Skeletal muscle cell (primary cell): ENCODE measurements at regions not wholly inside any gene's neighbourhood (a gene's known extent, or its start where the extent isn't known, plus 50 kb on each side); places are given as distances from the start of the nearest gene placed in this dataset.

Source experiments
- DNase-seq: peaks from one replicate; pipeline ENCODE4 v3.0.0-alpha.2; 2010; ENCODE audit warnings: low read depth
- H3K4me3 ChIP-seq: 2 replicates; pipeline ENCODE4 v1.5.1; 2011; ENCODE audit warnings: low read depth, mild to moderate bottlenecking, control low read depth, low read length, moderate library complexity

GRCh38 chr3:88626456-88627120 lies 476.8 kb downstream of the C3orf38 start:
- H3K4me3 ChIP-seq = no peak overlapping the region
- no peak for DNase-seq

- no peak overlapping the region for H3K4me3 ChIP-seq
- no peak for DNase-seq
Measured at GRCh38 chr3:88628901-88629300, 478.5 kb upstream of the EPHA3 start.

GRCh38 chr3:88632226-88632625 lies 475.2 kb upstream of the EPHA3 start:
- DNase-seq = no peak
- H3K4me3 ChIP-seq = no peak overlapping the region

GRCh38 chr3:88640581-88640980 lies 466.8 kb upstream of the EPHA3 start:
- no peak for DNase-seq
- no peak overlapping the region for H3K4me3 ChIP-seq

- DNase-seq = no peak
- H3K4me3 ChIP-seq = no peak overlapping the region
Measured at GRCh38 chr3:88641033-88641604, 466.3 kb upstream of the EPHA3 start.

- H3K4me3 ChIP-seq = no peak overlapping the region
- no peak for DNase-seq
Measured at GRCh38 chr3:88657459-88657858, 450.0 kb upstream of the EPHA3 start.

- DNase-seq = no peak
- H3K4me3 ChIP-seq = no peak overlapping the region
Measured at GRCh38 chr3:88661433-88661824, 446.0 kb upstream of the EPHA3 start.

GRCh38 chr3:88668180-88668579 lies 439.2 kb upstream of the EPHA3 start:
- H3K4me3 ChIP-seq = no peak overlapping the region
- DNase-seq = no peak

GRCh38 chr3:88671573-88671972 lies 435.8 kb upstream of the EPHA3 start:
- H3K4me3 ChIP-seq = no peak overlapping the region
- no peak for DNase-seq

- no peak for DNase-seq
Measured at GRCh38 chr3:88677298-88677697, 430.1 kb upstream of the EPHA3 start.

GRCh38 chr3:88678747-88679146 lies 428.7 kb upstream of the EPHA3 start:
- H3K4me3 ChIP-seq = no peak overlapping the region
- no peak for DNase-seq

More at GRCh38 chr3:88677298-88677697, 430.1 kb upstream of the EPHA3 start:
- no peak overlapping the region for H3K4me3 ChIP-seq

GRCh38 chr3:88690287-88690686 lies 417.1 kb upstream of the EPHA3 start:
- DNase-seq = no peak
- no peak overlapping the region for H3K4me3 ChIP-seq

GRCh38 chr3:88691081-88691480 lies 416.3 kb upstream of the EPHA3 start:
- H3K4me3 ChIP-seq = no peak overlapping the region
- no peak for DNase-seq

GRCh38 chr3:88703501-88704059 lies 403.8 kb upstream of the EPHA3 start:
- no peak overlapping the region for H3K4me3 ChIP-seq
- no peak for DNase-seq

- no peak overlapping the region for H3K4me3 ChIP-seq
- DNase-seq = no peak
Measured at GRCh38 chr3:88704338-88704737, 403.1 kb upstream of the EPHA3 start.

- no peak overlapping the region for H3K4me3 ChIP-seq
- no peak for DNase-seq
Measured at GRCh38 chr3:88707837-88708236, 399.6 kb upstream of the EPHA3 start.

- DNase-seq = no peak
- no peak overlapping the region for H3K4me3 ChIP-seq
Measured at GRCh38 chr3:88712552-88712951, 394.9 kb upstream of the EPHA3 start.

- peak; percentile 81 for DNase-seq
- H3K4me3 ChIP-seq = no peak overlapping the region
Measured at GRCh38 chr3:88713233-88713691, 394.2 kb upstream of the EPHA3 start.

GRCh38 chr3:88725440-88726165 lies 381.8 kb upstream of the EPHA3 start:
- no peak for DNase-seq
- no peak overlapping the region for H3K4me3 ChIP-seq

- H3K4me3 ChIP-seq = no peak overlapping the region
- no peak for DNase-seq
Measured at GRCh38 chr3:88732186-88732585, 375.2 kb upstream of the EPHA3 start.
